Panc1 (cell line): ENCODE measurements at regions not wholly inside any gene's neighbourhood (a gene's known extent, or its start where the extent isn't known, plus 50 kb on each side); places are given as distances from the start of the nearest gene placed in this dataset.
"Not testable (repeated sequence)": the region's sequence is repeated elsewhere in the genome, so short reads cannot be mapped to it uniquely, and the experiment has no call there.

Source experiments
- POLR2AphosphoS5 ChIP-seq: IDR thresholded peaks from 2 replicates; pipeline ENCODE4 v1.6.1; 2012; ENCODE audit warnings: mild to moderate bottlenecking, low read depth, low read length, moderate library complexity
- SIN3A ChIP-seq: IDR thresholded peaks from 2 replicates; pipeline ENCODE4 v1.6.1; 2012; ENCODE audit warnings: low read depth, mild to moderate bottlenecking, low read length, moderate library complexity, borderline replicate concordance; ENCODE audit not compliant: insufficient read depth
- TCF7L2 ChIP-seq: IDR thresholded peaks from 2 replicates; pipeline ENCODE4 v1.6.1; 2011; ENCODE audit warnings: mild to moderate bottlenecking, low read depth, low read length, inconsistent platforms
- TF ChIP-seq, protein P1 (sequence below): fragments of 450-650 bp; IDR thresholded peaks from 2 replicates; pipeline ENCODE4 v1.5.1; 2017; ENCODE audit warnings: mild to moderate bottlenecking
- TF ChIP-seq, protein P2 (sequence below), 2 experiments: IDR thresholded peaks; 2 replicates each; pipeline ENCODE4 v1.6.1; 2011 to 2012; ENCODE audit warnings: low read depth in 2 of 2, control low read depth in 1 of 2, low read length in 1 of 2, mild to moderate bottlenecking in 1 of 2, moderate library complexity in 1 of 2; ENCODE audit not compliant: insufficient read depth in 1 of 2

DNA sequence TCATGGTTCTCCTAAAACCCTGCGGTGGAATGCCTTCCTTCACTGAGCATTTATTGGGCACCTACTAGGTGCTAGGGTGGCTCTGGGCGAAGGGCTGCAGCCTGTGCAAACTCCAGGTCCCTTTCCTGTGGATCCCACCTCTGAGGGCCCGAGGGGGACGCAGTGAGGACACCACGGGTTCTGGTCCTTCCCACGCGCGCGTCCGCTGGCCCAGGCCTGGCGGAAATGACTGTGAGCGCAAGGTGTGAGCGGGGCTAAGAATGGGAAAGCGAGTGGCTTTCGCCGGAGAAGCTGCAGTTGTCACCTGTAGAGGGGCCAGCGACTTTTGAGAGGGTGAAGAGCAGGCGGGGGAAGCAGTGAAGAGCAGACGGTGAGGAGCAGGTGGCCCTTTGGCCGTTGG is 55.1 kb downstream of the PPIAL4A start:
- TF ChIP-seq, protein P1, sequence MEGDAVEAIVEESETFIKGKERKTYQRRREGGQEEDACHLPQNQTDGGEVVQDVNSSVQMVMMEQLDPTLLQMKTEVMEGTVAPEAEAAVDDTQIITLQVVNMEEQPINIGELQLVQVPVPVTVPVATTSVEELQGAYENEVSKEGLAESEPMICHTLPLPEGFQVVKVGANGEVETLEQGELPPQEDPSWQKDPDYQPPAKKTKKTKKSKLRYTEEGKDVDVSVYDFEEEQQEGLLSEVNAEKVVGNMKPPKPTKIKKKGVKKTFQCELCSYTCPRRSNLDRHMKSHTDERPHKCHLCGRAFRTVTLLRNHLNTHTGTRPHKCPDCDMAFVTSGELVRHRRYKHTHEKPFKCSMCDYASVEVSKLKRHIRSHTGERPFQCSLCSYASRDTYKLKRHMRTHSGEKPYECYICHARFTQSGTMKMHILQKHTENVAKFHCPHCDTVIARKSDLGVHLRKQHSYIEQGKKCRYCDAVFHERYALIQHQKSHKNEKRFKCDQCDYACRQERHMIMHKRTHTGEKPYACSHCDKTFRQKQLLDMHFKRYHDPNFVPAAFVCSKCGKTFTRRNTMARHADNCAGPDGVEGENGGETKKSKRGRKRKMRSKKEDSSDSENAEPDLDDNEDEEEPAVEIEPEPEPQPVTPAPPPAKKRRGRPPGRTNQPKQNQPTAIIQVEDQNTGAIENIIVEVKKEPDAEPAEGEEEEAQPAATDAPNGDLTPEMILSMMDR, result not testable (repeated sequence)
- TF ChIP-seq, protein P2, sequence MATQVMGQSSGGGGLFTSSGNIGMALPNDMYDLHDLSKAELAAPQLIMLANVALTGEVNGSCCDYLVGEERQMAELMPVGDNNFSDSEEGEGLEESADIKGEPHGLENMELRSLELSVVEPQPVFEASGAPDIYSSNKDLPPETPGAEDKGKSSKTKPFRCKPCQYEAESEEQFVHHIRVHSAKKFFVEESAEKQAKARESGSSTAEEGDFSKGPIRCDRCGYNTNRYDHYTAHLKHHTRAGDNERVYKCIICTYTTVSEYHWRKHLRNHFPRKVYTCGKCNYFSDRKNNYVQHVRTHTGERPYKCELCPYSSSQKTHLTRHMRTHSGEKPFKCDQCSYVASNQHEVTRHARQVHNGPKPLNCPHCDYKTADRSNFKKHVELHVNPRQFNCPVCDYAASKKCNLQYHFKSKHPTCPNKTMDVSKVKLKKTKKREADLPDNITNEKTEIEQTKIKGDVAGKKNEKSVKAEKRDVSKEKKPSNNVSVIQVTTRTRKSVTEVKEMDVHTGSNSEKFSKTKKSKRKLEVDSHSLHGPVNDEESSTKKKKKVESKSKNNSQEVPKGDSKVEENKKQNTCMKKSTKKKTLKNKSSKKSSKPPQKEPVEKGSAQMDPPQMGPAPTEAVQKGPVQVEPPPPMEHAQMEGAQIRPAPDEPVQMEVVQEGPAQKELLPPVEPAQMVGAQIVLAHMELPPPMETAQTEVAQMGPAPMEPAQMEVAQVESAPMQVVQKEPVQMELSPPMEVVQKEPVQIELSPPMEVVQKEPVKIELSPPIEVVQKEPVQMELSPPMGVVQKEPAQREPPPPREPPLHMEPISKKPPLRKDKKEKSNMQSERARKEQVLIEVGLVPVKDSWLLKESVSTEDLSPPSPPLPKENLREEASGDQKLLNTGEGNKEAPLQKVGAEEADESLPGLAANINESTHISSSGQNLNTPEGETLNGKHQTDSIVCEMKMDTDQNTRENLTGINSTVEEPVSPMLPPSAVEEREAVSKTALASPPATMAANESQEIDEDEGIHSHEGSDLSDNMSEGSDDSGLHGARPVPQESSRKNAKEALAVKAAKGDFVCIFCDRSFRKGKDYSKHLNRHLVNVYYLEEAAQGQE (IDR thresholded peaks at IDR 0.05; ENCODE audit: insufficient read depth in 1 of 2, low read depth in 2 of 2, low read length in 1 of 2), result not testable (repeated sequence)
- not testable (repeated sequence) for TF ChIP-seq POLR2AphosphoS5, TCF7L2, SIN3A
